ENCODE measurements at regions not wholly inside any gene's neighbourhood (a gene's known extent, or its start where the extent isn't known, plus 50 kb on each side); places are given as distances from the start of the nearest gene placed in this dataset.
"Not testable (repeated sequence)": the region's sequence is repeated elsewhere in the genome, so short reads cannot be mapped to it uniquely, and the experiment has no call there.

- no peak overlapping the region for H3K27ac ChIP-seq (ENCODE audit: low read length)
- no peak for DNase-seq
Measured at GRCh38 chr6:14478381-14479225, 361.0 kb downstream of the CD83 start.

DNA sequence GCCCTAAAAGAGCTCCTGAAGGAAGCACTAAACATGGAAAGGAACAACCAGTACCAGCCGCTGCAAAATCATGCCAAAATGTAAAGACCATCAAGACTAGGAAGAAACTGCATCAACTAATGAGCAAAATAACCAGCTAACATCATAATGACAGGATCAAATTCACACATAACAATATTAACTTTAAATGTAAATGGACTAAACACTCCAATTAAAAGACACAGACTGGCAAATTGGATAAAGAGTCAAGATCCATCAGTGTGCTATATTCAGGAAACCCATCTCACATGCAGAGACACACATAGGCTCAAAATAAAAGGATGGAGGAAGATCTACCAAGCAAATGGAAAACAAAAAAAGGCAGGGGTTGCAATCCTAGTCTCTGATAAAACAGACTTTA is 364.4 kb downstream of the CD83 start:
- DNase-seq; H3K4me3 ChIP-seq (ENCODE audit: low read length); H3K4me1 ChIP-seq (ENCODE audit: control insufficient read depth, insufficient read depth, low read length); H3K9me3 ChIP-seq (ENCODE audit: control insufficient read depth, insufficient read depth, low read length); H3K4me3 Mint-ChIP-seq; intact Hi-C loops (cut with micrococcal nuclease); ATAC-seq; H3K4me1 Mint-ChIP-seq; H3K27me3 ChIP-seq (ENCODE audit: control insufficient read depth, insufficient read depth, low read length); H3K27me3 Mint-ChIP-seq (ENCODE audit: low read depth in 2 of 2); H3K9me3 Mint-ChIP-seq; H3K36me3 Mint-ChIP-seq; H3K27ac ChIP-seq (ENCODE audit: low read length); H3K27ac Mint-ChIP-seq; H3K36me3 ChIP-seq (ENCODE audit: control insufficient read depth, insufficient read depth, low read length): not testable (repeated sequence)
- no CpG with 5 or more reads among the region's 1 CpG for WGBS (ENCODE audit: insufficient coverage)

More at GRCh38 chr6:14478381-14479225, 361.0 kb downstream of the CD83 start:
- no peaks in the 10 kb centered on the region for H3K4me1 Mint-ChIP-seq
- H3K27me3 Mint-ChIP-seq (ENCODE audit: low read depth in 2 of 2) = peaks cover 5 to 6% of the 10 kb centered on the region in 2 donors
- H3K9me3 Mint-ChIP-seq = peaks cover 0 to 3% of the 10 kb centered on the region in 2 donors
- no peak for ATAC-seq
- no peak for TF ChIP-seq CTCF (IDR thresholded peaks at IDR 0.05)
- WGBS (ENCODE audit: insufficient coverage) = 60% methylated on average over 8 of the region's 10 CpGs
- Histone ChIP-seq H3K27me3 (ENCODE audit: control insufficient read depth, insufficient read depth, low read length) (no peaks in the 10 kb centered on the region), H3K9me3 (ENCODE audit: control insufficient read depth, insufficient read depth, low read length) (no peaks in the 10 kb centered on the region), H3K4me3 (ENCODE audit: low read length) (no peak overlapping the region), H3K36me3 (ENCODE audit: control insufficient read depth, insufficient read depth, low read length) (no peaks in the 10 kb centered on the region), H3K4me1 (ENCODE audit: control insufficient read depth, insufficient read depth, low read length) (peaks cover 3% of the 10 kb centered on the region)
- intact Hi-C loops (cut with micrococcal nuclease) = no loop called here
- H3K36me3 Mint-ChIP-seq = no peaks in the 10 kb centered on the region
- no peak overlapping the region for H3K4me3 Mint-ChIP-seq
- H3K27ac Mint-ChIP-seq = no peak overlapping the region

- Mint-ChIP-seq H3K4me1 (peaks cover 0 to 5% of the 10 kb centered on the region in 2 donors), H3K4me3 (no peak overlapping the region), H3K36me3 (no peaks in the 10 kb centered on the region), H3K27ac (no peak overlapping the region), H3K27me3 (ENCODE audit: low read depth in 2 of 2) (no peaks in the 10 kb centered on the region), H3K9me3 (no peaks in the 10 kb centered on the region)
- Histone ChIP-seq H3K36me3 (ENCODE audit: control insufficient read depth, insufficient read depth, low read length) (no peaks in the 10 kb centered on the region), H3K4me1 (ENCODE audit: control insufficient read depth, insufficient read depth, low read length) (no peaks in the 10 kb centered on the region), H3K4me3 (ENCODE audit: low read length) (no peak overlapping the region), H3K9me3 (ENCODE audit: control insufficient read depth, insufficient read depth, low read length) (peaks cover 6% of the 10 kb centered on the region), H3K27me3 (ENCODE audit: control insufficient read depth, insufficient read depth, low read length) (no peaks in the 10 kb centered on the region), H3K27ac (ENCODE audit: low read length) (no peak overlapping the region)
- ATAC-seq (no peak), DNase-seq (no peak)
- intact Hi-C loops (cut with micrococcal nuclease) = no loop called here
- 97% methylated on average over 3 of the region's 3 CpGs for WGBS (ENCODE audit: insufficient coverage)
- TF ChIP-seq CTCF (IDR thresholded peaks at IDR 0.05) = no peak
Measured at GRCh38 chr6:14487625-14488024, 370.1 kb downstream of the CD83 start.

- WGBS (ENCODE audit: insufficient coverage) = 92% methylated on average over 2 of the region's 2 CpGs
- no peak overlapping the region for H3K4me3 ChIP-seq (ENCODE audit: low read length)
- intact Hi-C loops (cut with micrococcal nuclease) = no loop called here
- no peaks in the 10 kb centered on the region for H3K4me1 ChIP-seq (ENCODE audit: control insufficient read depth, insufficient read depth, low read length)
- no peak overlapping the region for H3K27ac ChIP-seq (ENCODE audit: low read length)
- Mint-ChIP-seq H3K9me3 (no peaks in the 10 kb centered on the region), H3K4me1 (peaks cover 0 to 5% of the 10 kb centered on the region in 2 donors), H3K27ac (peak overlapping the region in 1 of 2 donors; percentile 4), H3K27me3 (ENCODE audit: low read depth in 2 of 2) (no peaks in the 10 kb centered on the region), H3K4me3 (no peak overlapping the region), H3K36me3 (no peaks in the 10 kb centered on the region)
- ATAC-seq (no peak), DNase-seq (no peak)
- no peak for TF ChIP-seq CTCF (IDR thresholded peaks at IDR 0.05)
- H3K36me3 ChIP-seq (ENCODE audit: control insufficient read depth, insufficient read depth, low read length) = no peaks in the 10 kb centered on the region
- peaks cover 6% of the 10 kb centered on the region for H3K9me3 ChIP-seq (ENCODE audit: control insufficient read depth, insufficient read depth, low read length)
- no peaks in the 10 kb centered on the region for H3K27me3 ChIP-seq (ENCODE audit: control insufficient read depth, insufficient read depth, low read length)
Measured at GRCh38 chr6:14488180-14488579, 370.6 kb downstream of the CD83 start.
